ENCODE measurements at regions not wholly inside any gene's neighbourhood (a gene's known extent, or its start where the extent isn't known, plus 50 kb on each side); places are given as distances from the start of the nearest gene placed in this dataset.

- DNase-seq (ENCODE audit: low read depth in 1 of 2, low spot score in 1 of 2), result no peak
- no peak for TF ChIP-seq JUND (IDR thresholded peaks at IDR 0.05; ENCODE audit: low read depth)
- in situ Hi-C loops (cut with HindIII; ENCODE audit: low pct_unique_long_range_greater_than_20kb, low sequenced_read_pairs), result no loop called here
Measured at GRCh38 chr7:46391231-46392201, 470.4 kb upstream of the IGFBP3 start.

- TF ChIP-seq JUND (IDR thresholded peaks at IDR 0.05; ENCODE audit: low read depth), result no peak
- in situ Hi-C loops (cut with HindIII; ENCODE audit: low pct_unique_long_range_greater_than_20kb, low sequenced_read_pairs), result no loop called here
- DNase-seq (ENCODE audit: low read depth in 1 of 2, low spot score in 1 of 2), result no peak
Measured at GRCh38 chr7:46390042-46390441, 469.0 kb upstream of the IGFBP3 start.

DNA sequence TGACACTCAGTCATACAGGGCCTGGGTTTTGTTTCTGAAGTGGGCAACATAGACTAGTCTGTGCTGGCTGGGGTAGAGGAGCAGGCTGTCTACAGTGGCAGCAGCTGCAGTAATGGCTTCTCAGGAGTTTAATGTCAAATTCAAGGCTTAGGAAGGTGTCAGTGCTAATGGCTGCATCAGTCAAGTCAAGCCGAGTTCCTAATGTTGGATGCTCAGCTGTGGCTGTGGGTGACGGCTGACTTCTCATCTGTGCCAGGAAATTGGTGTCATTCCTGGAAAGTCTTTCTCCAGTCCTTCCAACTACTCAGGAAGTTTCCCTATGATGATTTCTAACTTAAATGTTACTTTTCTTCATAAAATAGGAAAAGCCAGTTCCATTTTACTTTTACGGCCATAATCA is 468.1 kb upstream of the IGFBP3 start:
- TF ChIP-seq JUND (IDR thresholded peaks at IDR 0.05; ENCODE audit: low read depth), result no peak
- no peak for DNase-seq (ENCODE audit: low read depth in 1 of 2, low spot score in 1 of 2)
- in situ Hi-C loops (cut with HindIII; ENCODE audit: low pct_unique_long_range_greater_than_20kb, low sequenced_read_pairs), result no loop called here

DNA sequence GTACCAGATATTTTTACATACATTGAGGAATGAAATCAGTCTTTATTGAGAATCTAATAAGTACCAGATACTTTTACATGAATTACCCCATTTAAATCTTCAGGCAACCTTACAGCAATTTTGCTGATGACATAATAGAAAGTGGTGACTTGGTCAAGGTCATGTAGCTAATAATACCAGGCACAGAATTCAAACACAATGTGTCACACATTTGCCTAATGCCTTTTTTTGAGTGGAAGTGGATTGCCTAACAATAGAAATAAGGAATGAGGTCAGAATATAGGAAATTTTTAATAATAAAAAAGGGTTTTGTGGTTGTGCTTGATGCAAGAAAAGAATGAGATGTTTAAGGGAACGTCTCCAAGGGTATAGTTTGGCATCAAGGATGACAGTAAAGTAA is 466.6 kb upstream of the IGFBP3 start:
- TF ChIP-seq JUND (IDR thresholded peaks at IDR 0.05; ENCODE audit: low read depth), result no peak
- no peak for DNase-seq (ENCODE audit: low read depth in 1 of 2, low spot score in 1 of 2)
- in situ Hi-C loops (cut with HindIII; ENCODE audit: low pct_unique_long_range_greater_than_20kb, low sequenced_read_pairs), result no loop called here

- in situ Hi-C loops (cut with HindIII; ENCODE audit: low pct_unique_long_range_greater_than_20kb, low sequenced_read_pairs), result no loop called here
- no peak for TF ChIP-seq JUND (IDR thresholded peaks at IDR 0.05; ENCODE audit: low read depth)
- no peak for DNase-seq (ENCODE audit: low read depth in 1 of 2, low spot score in 1 of 2)
Measured at GRCh38 chr7:46386428-46387399, 465.6 kb upstream of the IGFBP3 start.

DNA sequence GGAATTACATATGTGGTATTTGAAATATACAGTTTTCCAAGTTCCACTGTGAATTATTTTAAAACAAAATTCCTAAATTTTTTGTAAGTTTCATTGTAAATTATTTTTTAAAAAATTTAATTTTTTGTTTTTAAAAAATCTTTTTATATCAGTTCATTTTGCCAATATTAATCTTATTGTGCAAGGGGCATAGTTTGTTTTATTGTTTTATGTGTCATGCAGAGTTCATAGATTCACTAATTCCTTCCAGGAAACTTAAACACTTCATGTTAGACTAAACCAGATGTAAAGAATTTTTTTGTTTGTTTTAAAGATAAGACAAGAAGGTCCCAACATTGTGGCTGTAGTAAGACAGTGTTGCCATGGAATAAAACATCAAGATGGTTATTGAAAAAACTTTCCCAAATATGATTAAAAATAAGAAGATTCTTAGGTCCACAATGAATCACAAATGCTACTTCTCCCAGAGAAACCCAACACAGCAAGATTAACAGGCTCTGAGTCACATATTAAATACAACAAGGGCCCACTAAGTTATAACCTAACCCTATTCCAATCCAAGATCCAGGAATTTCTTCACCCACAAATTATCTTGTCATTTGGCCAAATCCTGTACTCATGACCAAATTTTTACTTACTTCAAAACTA is 464.7 kb upstream of the IGFBP3 start:
- in situ Hi-C loops (cut with HindIII; ENCODE audit: low pct_unique_long_range_greater_than_20kb, low sequenced_read_pairs), result no loop called here

DNA sequence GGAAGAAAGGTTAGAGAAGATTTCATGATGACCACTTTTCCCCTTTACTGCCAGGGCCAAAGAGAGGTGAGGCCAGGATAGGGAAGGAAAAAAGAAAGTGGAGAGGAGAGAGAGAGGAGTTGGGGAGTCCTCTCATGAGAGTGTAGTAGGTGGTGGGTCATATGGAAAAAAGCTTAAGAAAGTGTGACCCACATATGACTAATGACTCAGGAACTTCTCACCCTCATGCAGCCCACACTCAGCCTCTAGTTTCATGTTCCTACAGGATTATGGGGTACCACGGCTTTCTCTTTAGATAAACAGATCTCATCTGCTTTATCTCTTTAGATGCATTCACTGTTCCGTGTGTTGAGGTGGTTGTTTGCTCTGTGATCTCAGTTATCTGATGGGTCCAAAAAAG is 462.5 kb upstream of the IGFBP3 start:
- in situ Hi-C loops (cut with HindIII; ENCODE audit: low pct_unique_long_range_greater_than_20kb, low sequenced_read_pairs), result no loop called here
- DNase-seq (ENCODE audit: low read depth in 1 of 2, low spot score in 1 of 2), result no peak
- TF ChIP-seq JUND (IDR thresholded peaks at IDR 0.05; ENCODE audit: low read depth), result no peak

More for the DNA sequence above, 464.7 kb upstream of the IGFBP3 start:
- no peak for TF ChIP-seq JUND (IDR thresholded peaks at IDR 0.05; ENCODE audit: low read depth)
- DNase-seq (ENCODE audit: low read depth in 1 of 2, low spot score in 1 of 2), result no peak

- no peak for DNase-seq (ENCODE audit: low read depth in 1 of 2, low spot score in 1 of 2)
- in situ Hi-C loops (cut with HindIII; ENCODE audit: low pct_unique_long_range_greater_than_20kb, low sequenced_read_pairs), result no loop called here
- no peak for TF ChIP-seq JUND (IDR thresholded peaks at IDR 0.05; ENCODE audit: low read depth)
Measured at GRCh38 chr7:46369933-46370654, 449.0 kb upstream of the IGFBP3 start.

- no peak for DNase-seq (ENCODE audit: low read depth in 1 of 2, low spot score in 1 of 2)
- in situ Hi-C loops (cut with HindIII; ENCODE audit: low pct_unique_long_range_greater_than_20kb, low sequenced_read_pairs), result no loop called here
- TF ChIP-seq JUND (IDR thresholded peaks at IDR 0.05; ENCODE audit: low read depth), result no peak
Measured at GRCh38 chr7:46368871-46369270, 447.8 kb upstream of the IGFBP3 start.

DNA sequence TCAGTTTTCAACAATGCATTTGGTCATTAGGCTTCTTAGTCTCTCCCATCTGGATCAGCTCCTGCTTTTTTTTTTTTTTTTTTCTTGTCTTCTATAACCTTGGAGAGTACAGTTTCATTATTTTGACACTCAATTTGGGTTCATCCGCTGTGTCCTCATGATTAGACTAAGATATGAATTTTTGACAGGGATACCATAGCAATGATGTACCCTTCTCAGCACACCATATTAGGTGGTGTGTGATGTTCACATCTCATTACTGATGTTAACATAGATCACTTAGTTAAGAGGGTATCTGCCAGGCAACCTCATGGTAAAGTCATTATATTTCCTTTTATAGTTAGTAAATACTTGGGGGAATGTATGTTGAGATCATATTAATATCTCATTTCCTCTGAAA is 445.5 kb upstream of the IGFBP3 start:
- DNase-seq (ENCODE audit: low read depth in 1 of 2, low spot score in 1 of 2), result no peak
- TF ChIP-seq JUND (IDR thresholded peaks at IDR 0.05; ENCODE audit: low read depth), result no peak
- in situ Hi-C loops (cut with HindIII; ENCODE audit: low pct_unique_long_range_greater_than_20kb, low sequenced_read_pairs), result no loop called here

DNA sequence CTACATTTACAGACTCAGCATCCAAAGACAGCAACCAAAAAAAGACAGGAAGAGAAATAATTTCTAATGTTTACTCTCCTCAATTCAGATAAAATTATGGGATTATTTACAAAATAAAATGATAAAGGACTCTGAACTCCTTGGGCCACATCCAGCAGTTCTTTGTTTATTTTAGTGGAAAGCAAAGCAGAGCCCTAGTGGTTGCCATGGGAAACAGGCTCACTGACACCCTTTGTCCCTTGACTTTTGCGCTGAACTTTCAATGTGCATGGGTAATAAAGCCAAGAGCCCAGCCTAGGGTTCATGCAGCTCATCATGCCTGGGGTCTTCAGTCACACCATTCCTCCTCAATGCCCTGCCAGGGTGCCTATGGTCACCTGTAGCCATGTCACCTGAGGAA is 442.6 kb upstream of the IGFBP3 start:
- in situ Hi-C loops (cut with HindIII; ENCODE audit: low pct_unique_long_range_greater_than_20kb, low sequenced_read_pairs), result no loop called here
- no peak for TF ChIP-seq JUND (IDR thresholded peaks at IDR 0.05; ENCODE audit: low read depth)
- no peak for DNase-seq (ENCODE audit: low read depth in 1 of 2, low spot score in 1 of 2)

DNA sequence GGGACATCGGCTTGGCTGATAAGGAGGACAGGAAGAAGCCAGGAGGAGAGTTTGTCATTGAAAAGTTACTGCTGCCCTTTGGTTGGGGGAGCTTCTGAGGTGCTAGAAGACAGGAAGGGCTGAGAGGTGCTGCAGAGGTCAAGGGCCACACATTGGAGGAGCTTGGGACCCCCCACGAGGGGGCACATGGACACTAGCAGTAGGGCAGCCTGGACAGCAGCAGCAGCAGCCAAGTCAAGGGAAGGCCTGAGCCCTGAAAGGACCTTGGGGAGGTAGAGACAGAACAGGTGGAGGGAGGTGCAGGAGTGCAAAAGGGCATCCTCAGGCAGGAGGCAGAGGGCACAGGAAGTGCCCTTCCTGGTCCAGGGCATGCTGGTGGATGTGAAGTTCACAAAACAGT is 439.7 kb upstream of the IGFBP3 start:
- TF ChIP-seq JUND (IDR thresholded peaks at IDR 0.05; ENCODE audit: low read depth), result no peak
- in situ Hi-C loops (cut with HindIII; ENCODE audit: low pct_unique_long_range_greater_than_20kb, low sequenced_read_pairs), result no loop called here
- no peak for DNase-seq (ENCODE audit: low read depth in 1 of 2, low spot score in 1 of 2)
